ENCODE measurements at regions not wholly inside any gene's neighbourhood (a gene's known extent, or its start where the extent isn't known, plus 50 kb on each side); places are given as distances from the start of the nearest gene placed in this dataset.

DNA sequence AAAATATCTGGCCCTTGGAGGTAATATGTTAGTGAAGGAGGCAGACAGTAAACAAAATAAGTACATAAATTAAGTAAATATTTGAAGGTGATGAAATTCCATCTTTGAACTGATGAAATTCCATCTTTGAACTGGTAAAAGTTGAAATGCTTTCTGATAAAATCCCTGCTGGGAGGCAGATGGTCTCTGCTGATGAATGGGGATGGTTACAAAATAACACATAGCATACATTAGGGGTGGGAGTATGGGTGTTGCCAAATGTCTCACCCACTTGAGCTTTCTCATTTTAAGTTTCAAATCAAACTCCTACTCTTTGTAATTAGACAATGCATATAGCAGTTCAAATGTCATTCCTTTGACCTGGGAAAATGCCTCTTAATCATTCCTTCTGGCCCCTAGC is 77.5 kb upstream of the SORCS3 start:
- TF ChIP-seq POLR2A (IDR thresholded peaks at IDR 0.05; ENCODE audit: low read length) = no peak
- TF ChIP-seq GATA1 (IDR thresholded peaks at IDR 0.05; ENCODE audit: low read depth, low read length) = no peak

Data from erythroblast (primary cell).